ENCODE measurements at regions not wholly inside any gene's neighbourhood (a gene's known extent, or its start where the extent isn't known, plus 50 kb on each side); places are given as distances from the start of the nearest gene placed in this dataset.

DNA sequence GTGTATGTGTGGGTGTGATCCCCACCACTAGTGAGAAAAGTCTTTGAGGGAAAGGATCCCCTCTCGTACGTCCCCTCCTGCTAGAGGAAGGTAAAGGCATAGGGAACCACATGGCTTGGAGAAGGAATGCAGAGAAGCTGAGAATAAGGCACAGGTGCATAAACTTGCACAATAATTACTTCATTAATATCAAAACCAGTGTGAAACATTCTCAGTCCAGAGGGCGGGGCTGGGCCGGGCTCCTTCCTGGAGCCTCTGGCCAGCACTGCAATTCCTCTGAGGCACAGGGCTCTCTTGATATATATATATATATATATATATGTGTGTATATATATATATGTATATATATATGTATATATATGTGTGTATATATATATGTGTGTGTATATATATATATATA, 162.6 kb downstream of the TSEN15 start:
- in situ Hi-C loops (cut with HindIII; ENCODE audit: low sequenced_read_pairs) = loop anchor here (10.0 kb wide), 1 partner anchor 69 kb away; no protein-coding TSS in a partner anchor

DNA sequence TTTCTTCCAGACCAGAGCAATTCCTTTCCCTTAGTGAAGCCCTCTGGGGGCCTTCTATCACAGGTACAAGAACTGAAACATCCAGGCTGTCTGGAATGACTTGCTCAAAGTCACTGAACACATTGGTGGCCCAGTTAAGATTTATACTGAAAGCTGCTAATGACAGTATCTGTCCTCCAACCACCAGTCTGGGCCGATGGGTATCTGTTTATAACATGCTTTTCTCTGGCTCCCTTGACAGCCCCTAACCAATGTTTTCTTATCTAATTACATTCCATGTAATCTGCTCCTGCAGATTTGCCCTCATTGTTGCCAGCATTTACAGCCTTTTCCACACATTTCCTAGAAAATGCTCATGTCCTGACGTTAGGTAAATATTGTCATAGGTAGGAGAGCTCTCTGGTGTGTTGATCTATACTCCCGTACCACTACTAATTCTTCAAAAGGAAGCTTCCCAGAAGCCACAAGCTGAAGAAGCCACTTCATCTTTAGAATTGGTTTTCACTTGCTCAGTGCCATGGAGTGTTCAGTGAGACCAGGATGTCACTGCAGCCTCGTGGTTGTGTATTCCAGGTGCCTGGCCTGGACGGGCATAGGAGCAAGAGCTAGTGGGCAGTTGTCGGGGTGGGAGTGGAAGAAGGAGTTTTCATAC, 163.9 kb downstream of the TSEN15 start:
- in situ Hi-C loops (cut with HindIII; ENCODE audit: low sequenced_read_pairs) = loop anchor here (10.0 kb wide), 1 partner anchor 71 kb away; no protein-coding TSS in a partner anchor

DNA sequence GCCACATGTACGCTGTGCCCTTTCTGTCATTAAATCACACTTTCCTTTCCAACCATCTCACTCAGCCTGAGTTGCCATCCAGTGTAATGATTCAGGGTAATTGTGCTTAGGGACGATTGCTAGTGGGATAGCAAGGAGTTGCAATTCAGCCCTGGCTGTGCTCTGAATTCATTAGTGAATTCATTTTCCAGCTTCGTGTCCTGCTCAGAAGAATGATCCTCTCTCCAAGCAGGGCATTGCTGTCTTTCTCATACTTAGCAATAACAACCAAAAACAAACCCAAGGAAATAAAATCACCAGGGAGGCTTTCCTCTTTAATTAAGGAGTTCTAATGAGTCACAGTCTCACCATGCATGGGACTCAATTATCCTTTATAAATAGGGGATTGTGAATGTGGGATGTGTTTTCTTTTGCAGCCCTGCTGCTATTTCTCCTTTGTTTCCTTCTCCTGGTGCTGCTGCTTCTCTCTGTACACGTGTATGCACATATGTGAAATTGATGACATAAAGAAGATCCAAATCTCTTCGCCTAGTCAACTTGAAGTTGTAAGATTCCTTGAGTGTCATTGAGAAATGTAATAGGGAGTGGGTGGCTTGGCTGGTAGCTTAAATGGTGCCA, 167.0 kb downstream of the TSEN15 start:
- in situ Hi-C loops (cut with HindIII; ENCODE audit: low sequenced_read_pairs) = loop anchor here (10.0 kb wide), 1 partner anchor 74 kb away; no protein-coding TSS in a partner anchor

DNA sequence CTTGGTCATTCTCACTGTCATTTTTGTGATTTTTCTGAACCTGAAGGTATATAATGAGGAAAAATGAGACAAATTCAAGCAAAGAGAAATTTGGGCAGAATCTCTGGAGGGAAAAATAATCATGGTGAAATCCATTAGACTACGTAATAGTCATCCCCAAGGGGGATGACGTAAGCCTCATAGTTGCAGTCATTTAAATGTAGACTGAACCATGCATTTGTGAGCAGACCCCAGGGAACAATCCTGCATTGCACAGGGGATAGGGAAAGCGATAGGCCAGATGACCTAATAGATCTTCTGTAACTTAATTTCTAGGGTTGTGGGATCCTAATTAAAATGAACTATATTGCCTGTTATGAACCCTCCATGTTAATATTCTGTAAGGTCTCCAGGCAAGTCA, 167.4 kb upstream of the C1orf21 start:
- in situ Hi-C loops (cut with HindIII; ENCODE audit: low sequenced_read_pairs) = loop anchor here (10.0 kb wide), 1 partner anchor 75 kb away; no protein-coding TSS in a partner anchor

DNA sequence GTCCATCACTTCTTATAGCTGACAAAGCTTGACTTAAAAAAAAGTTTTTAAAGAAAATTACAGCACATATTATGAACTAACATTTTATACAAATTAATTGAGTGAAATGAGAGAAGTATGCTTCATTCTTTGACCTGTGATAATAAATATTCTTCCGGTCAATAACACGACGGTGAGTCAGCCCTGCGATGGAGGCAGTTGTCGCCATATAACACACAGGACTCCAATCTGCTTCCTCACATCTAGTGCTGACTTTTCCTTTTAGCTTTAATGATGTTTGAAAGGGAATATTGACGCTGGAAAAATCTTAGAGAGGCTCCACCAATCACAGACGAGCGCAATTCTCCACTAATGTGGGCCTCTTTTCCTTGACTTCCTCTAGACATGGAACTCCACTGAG, 166.9 kb upstream of the C1orf21 start:
- in situ Hi-C loops (cut with HindIII; ENCODE audit: low sequenced_read_pairs) = loop anchor here (10.0 kb wide), 1 partner anchor 75 kb away; no protein-coding TSS in a partner anchor

DNA sequence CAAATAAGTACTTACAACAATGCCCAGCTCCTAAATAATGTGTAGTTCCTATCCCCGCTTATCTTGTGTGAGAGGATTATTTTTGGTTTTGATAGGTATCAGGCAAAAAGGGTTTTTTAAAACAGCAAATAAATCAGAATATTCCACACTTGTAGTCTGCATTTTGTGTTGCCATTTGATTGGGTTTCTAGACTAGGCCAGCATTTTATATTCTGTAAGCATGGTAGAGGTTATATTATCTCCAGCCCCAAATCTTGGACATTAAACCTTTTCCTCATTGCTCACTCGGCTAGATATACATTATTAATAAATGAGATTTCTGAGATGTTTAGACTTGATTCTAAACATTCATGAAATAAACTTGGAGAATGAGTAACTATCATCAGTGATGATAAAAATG, 165.7 kb upstream of the C1orf21 start:
- in situ Hi-C loops (cut with HindIII; ENCODE audit: low sequenced_read_pairs) = no loop called here

DNA sequence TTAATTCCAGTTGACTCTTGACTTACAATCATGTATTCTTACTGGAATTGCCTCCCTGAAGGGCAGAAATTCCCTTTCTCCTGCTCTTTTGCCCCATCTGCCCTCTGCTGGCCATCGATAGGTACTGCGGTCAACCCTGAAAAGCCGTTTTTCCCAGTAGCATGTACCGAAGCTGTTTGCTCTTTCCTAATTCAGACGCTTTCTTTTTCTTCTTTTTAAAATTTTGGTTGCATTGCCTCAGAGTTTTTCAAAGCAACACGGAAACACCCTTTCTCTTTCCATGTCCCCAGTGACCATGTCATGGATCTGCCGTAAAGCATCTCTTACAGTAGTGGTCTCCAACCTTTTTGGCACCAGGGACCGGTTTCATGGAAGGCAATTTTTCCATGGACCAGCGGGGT, 164.2 kb upstream of the C1orf21 start:
- in situ Hi-C loops (cut with HindIII; ENCODE audit: low sequenced_read_pairs) = no loop called here

DNA sequence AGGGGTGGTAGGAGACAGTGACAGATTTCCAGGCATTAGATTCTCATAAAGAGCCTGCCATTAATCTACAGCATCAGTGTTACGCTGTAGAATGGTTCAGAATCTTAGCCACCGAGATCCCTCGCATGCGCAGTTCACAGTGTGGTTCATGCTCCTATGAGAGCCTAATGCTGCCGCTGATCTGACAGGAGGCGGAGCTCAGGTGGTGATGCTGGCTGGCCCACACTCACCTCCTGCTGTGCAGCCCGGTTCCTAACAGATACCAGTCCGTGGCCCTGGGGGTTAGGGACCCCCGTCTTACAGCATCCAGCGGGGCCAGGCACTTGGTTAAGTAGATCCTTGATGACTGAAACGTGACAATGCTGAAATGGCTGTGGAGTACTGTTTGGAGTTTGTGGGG, 163.6 kb upstream of the C1orf21 start:
- in situ Hi-C loops (cut with HindIII; ENCODE audit: low sequenced_read_pairs) = no loop called here

DNA sequence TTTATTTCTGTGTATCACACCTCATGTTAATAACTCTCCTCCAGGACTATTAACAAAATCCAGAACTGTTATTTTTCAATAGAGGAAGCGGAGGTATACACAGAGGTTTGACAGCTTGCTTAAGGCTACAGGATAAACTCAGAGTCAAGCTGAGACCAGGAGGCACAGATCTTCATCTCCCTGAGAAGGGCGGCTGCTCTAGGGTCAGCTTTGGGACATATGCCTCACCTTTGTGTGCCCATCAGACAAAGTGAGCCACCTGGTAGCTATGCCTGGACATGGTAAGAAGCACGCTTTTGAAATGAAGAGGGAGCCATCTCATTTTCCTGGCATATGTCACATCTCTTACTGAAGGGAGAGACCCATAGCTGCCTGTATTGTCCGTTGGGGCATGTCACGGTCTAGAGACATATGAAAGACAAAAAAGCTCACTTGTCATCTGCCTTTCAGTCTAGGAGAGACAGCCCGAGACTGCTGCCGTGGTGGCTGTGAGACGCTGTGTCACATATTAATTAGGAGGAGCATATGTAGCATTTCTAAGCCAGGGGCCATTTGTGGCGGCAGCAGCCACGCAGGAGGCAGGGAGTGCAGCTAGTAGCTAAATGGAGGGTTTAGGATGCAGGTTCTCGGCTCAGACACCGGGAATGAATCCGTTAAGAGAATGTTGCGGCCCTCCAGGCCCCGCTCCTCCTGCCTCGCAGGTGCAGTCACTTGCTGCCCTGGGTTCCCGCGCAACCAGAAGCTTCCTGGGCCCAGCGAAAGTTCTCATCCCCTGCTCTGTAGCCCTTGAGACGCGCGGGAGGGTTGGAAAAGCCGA, 161.3 kb upstream of the C1orf21 start:
- in situ Hi-C loops (cut with HindIII; ENCODE audit: low sequenced_read_pairs) = no loop called here

DNA sequence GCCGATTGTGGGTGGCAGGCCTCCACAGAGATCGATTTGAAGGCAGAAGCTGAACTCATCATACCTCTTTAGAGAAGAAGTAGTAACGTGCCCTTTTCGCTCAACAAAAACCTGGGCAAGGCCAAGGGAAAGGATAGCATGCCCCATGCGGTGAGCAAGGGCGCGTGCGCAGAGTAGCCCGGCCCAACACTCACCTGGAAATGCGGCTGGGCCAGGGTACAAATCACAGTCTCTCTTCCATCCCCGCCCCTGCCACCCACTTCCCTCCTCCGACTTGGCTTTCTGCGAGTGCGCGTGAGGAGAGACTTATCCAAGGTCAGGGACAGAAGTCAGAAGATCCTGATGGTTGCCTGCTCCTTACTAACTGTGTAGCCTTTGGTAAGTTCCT, 160.7 kb upstream of the C1orf21 start:
- in situ Hi-C loops (cut with HindIII; ENCODE audit: low sequenced_read_pairs) = no loop called here

DNA sequence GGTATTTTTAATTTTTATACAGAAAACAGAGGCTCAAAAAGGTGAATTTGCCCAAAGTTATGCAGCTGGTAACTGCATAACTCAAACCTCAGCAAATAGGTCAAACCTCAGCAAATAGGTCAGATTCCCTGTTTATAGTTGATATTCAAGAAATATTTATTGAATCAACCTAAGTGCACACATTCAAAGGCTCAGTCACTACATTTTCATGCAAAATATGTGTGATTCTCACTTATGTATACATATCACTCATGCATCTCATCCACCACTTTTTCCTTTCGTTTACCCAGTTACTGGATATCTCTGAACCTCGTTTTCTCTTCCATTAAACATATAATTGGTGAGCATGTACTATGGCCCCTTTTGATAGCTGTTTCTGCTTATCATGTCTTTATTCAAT, 158.3 kb upstream of the C1orf21 start:
- in situ Hi-C loops (cut with HindIII; ENCODE audit: low sequenced_read_pairs) = no loop called here

DNA sequence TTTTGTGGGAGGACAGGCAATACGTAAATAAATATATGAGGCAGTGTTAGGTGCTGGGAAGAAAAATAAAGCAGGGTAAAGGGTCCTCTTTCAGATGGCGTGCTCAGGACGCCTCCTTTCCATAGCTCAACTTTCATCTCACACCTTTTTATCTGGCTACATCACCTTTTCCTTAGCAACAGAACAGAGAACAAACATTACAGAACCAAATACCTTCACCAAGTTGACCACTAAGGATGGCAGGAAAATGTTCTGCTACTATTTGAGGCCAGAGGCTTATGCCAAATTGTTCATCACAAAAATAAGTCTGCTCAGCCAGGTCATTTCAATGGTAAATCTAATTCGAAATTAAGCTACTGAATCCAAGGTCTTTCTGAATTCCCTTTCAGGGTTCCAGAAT, 149.2 kb upstream of the C1orf21 start:
- in situ Hi-C loops (cut with HindIII; ENCODE audit: low sequenced_read_pairs) = no loop called here

DNA sequence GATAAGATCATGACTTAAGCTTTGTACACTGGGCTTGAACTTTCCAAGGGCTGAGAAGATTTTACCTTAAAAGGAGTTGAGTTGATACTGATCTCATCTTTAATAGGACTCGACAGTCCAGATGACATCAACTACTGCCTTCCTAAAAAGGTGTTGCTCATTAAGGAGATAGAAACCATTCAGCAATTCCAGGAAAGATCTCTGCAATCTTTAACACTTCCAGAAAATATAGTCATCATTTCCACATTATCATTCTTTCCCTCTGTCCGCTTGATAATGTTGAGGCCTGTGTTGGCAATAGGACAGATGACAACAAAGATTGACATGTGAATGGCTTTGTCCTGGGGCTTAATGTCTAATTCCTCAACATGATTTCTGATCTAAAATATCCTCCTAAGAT, 145.4 kb upstream of the C1orf21 start:
- in situ Hi-C loops (cut with HindIII; ENCODE audit: low sequenced_read_pairs) = loop anchor here (10.0 kb wide), 1 partner anchor 423 kb away; no protein-coding TSS in a partner anchor

DNA sequence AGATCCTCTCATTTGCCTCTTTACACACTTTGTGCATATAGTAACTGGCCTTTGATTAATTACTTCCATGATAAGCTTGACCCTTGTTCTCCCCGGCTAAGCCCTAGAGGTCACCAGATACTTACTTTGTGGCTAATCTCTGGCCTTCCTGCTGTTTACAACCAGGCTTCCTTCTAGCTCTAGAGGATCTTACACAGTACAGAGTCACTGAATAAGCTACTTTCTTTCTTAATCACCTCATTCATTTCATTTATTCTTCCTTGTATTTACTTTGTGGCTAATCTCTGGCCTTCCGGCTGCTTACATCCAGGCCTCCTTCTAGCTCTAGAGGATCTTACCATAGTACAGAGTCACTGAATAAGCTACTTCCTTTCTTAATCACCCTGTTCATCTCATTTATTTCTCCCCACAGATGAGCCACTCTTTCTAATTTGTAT, 144.3 kb upstream of the C1orf21 start:
- in situ Hi-C loops (cut with HindIII; ENCODE audit: low sequenced_read_pairs) = loop anchor here (10.0 kb wide), 1 partner anchor 422 kb away; no protein-coding TSS in a partner anchor

DNA sequence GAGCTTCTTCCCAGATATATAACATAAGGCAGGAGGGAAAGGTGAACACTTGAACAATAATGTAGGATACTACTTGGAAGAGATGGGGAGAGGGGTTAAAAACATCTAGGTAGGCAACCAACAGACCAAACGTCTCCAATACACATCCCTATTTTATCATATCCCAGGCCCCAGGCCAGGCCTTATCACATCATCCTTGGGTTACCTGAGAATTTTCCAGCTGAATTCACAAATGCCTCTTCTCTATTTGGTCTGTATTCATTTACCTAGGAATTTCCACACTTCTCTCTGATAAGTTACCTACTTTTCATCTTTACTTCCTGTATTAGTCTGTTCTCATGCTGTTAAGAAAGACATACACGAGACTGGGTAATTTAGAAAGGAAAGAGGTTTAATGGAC, 141.9 kb upstream of the C1orf21 start:
- in situ Hi-C loops (cut with HindIII; ENCODE audit: low sequenced_read_pairs) = loop anchor here (10.0 kb wide), 1 partner anchor 420 kb away; no protein-coding TSS in a partner anchor

DNA sequence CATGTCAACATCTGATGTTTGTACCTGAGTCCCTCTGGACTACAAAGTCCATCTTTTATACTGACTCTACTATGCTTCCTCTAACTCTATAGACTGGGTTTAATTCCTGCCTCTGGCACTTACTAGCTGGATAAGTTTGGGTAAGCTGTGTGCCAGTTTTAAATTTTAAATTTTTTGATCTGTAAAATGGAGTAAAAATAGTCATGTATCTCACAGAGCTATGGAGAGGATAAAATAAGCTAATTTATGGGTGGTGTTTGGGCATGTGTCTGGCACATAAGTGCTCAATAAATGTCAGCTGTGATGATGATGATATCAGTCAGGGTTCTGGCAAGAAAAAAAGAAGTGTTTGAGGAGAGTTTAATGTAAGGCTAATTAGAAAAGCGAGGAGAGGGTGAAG, 139.2 kb upstream of the C1orf21 start:
- in situ Hi-C loops (cut with HindIII; ENCODE audit: low sequenced_read_pairs) = loop anchor here (10.0 kb wide), 1 partner anchor 417 kb away; no protein-coding TSS in a partner anchor

DNA sequence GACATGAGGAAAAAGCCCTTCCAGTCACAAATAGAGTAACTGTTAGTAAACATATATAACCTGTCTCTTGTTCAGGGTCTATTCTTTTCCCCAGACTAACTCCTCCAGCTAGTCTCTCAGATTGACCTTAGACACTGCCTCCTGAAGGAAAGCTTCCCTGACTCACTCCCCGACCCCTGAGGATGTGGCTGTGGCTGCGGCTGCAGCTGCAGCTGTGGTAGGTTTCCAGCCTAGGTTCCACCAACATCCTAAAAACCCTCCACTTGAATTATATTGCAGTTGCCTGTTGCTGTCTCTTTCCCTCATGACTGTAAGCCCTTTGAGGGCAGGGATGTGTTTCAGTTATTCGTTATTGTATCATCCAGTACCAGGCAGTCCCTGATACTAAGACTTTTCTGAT, 132.9 kb upstream of the C1orf21 start:
- in situ Hi-C loops (cut with HindIII; ENCODE audit: low sequenced_read_pairs) = no loop called here

DNA sequence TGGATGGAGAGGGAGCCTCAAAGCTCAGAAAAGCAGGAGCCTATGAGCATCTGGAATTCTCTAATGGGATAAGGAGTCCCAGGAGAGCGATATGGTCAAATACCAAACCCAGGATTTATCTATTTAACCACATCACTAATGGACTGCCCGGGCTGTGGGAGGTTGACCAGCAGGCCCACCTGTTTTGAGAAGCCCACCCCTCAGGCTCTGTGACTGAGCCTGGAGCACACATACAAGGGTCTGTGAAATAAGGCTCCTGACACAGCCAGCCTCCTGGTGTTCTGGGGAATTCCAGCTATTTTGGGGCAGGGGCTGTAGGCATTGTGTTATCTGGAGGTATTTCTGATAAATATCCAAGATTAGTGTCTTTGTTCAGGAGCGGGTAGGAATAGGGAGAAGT, 132.0 kb upstream of the C1orf21 start:
- in situ Hi-C loops (cut with HindIII; ENCODE audit: low sequenced_read_pairs) = no loop called here

DNA sequence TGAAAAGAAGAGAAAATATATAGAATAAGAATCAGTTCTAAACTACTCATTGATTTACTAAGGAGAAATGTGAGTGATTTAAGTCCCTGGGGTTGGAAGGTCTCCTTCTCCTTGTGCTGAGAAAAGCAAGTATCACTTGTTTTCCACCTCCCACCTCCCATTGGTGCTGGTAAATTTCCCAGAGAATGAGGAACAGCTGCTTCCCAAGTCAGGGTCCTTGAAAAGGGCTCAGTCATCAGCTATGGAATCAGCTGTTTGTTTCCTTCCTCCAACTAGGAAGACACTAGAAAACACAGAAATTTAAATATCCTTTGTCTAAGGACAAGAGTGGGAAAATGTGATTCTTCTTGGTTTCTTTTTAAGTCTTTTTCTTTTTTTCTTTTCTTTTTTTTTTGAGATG, 131.3 kb upstream of the C1orf21 start:
- in situ Hi-C loops (cut with HindIII; ENCODE audit: low sequenced_read_pairs) = no loop called here

DNA sequence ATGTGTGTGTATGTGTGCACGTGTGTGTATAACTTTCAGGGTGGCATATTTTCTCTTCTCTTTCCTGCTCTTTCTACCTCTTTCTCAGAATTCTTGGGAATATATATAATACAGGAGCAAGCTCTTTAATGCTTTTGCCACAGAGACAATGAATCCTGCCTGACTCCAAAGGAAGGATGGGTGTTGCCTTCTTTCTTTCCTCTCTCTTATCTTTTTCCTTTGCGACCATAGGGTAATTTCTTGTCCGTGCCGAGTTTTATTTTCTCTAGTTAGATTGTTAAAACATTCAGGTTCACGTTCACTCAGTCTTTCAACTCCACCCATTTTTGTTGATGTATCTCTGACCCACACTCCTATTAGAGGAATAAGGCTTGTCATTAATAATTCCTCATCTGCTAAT, 129.0 kb upstream of the C1orf21 start:
- in situ Hi-C loops (cut with HindIII; ENCODE audit: low sequenced_read_pairs) = no loop called here

DNA sequence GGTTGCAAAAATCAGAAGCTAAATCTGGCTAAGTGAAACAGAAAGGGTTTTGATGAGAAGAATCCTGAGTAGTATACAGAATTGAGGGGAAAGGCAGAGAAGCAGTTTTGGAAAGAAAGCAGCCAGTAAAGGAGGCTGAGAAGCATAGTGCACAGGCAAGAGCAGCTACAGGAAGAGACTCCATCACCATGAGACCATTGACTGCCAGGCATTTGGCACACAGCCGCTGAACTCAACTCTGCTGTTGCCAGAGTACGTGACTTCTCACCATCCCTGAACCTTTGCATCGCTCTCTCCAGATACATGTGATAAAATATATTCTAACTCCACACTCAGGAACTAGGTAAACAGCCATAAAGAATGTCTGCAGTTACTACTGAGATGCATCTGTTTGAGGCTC, 128.3 kb upstream of the C1orf21 start:
- in situ Hi-C loops (cut with HindIII; ENCODE audit: low sequenced_read_pairs) = no loop called here

All from endothelial cell of hepatic sinusoid (primary cell).